ENCODE measurements at regions not wholly inside any gene's neighbourhood (a gene's known extent, or its start where the extent isn't known, plus 50 kb on each side); places are given as distances from the start of the nearest gene placed in this dataset.

DNA sequence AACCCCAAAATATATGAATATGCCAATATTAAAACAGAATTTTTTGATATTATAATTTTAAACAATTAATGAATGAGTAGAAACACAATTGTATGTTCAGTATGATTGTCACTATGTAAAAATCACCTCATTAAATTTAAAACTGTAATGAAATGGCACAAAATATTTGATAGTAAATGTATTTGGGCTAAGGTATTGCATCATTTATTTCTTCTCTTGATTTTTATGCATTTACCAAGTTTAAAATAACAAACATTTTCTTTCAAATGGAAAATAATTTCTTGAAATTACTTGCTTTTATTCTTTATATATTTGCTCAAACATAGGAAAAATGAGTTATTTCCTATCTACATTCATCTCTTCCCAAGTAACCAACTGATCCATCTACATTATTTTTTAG, 782.6 kb downstream of the KCNJ3 start:
- TF ChIP-seq, protein P1, sequence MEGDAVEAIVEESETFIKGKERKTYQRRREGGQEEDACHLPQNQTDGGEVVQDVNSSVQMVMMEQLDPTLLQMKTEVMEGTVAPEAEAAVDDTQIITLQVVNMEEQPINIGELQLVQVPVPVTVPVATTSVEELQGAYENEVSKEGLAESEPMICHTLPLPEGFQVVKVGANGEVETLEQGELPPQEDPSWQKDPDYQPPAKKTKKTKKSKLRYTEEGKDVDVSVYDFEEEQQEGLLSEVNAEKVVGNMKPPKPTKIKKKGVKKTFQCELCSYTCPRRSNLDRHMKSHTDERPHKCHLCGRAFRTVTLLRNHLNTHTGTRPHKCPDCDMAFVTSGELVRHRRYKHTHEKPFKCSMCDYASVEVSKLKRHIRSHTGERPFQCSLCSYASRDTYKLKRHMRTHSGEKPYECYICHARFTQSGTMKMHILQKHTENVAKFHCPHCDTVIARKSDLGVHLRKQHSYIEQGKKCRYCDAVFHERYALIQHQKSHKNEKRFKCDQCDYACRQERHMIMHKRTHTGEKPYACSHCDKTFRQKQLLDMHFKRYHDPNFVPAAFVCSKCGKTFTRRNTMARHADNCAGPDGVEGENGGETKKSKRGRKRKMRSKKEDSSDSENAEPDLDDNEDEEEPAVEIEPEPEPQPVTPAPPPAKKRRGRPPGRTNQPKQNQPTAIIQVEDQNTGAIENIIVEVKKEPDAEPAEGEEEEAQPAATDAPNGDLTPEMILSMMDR (IDR thresholded peaks at IDR 0.05): no peak
- no peak for TF ChIP-seq POLR2AphosphoS5 (IDR thresholded peaks at IDR 0.05; ENCODE audit: insufficient read depth in 1 of 2, low read depth in 1 of 2)
